ENCODE measurements at regions not wholly inside any gene's neighbourhood (a gene's known extent, or its start where the extent isn't known, plus 50 kb on each side); places are given as distances from the start of the nearest gene placed in this dataset.

GRCh38 chr1:29524285-29525065 lies 288.2 kb downstream of the PTPRU start:
- TF ChIP-seq POLR2AphosphoS5 (IDR thresholded peaks at IDR 0.05), result no peak
- no peak for TF ChIP-seq CTCF (IDR thresholded peaks at IDR 0.05)
